EL (cell line): ENCODE measurements at regions not wholly inside any gene's neighbourhood (a gene's known extent, or its start where the extent isn't known, plus 50 kb on each side); places are given as distances from the start of the nearest gene placed in this dataset.
"Not testable (repeated sequence)": the region's sequence is repeated elsewhere in the genome, so short reads cannot be mapped to it uniquely, and the experiment has no call there.

Experiments used
- DNase-seq: peaks from one replicate; pipeline ENCODE4 v3.0.0-alpha.2; 2016

- not testable (repeated sequence) for DNase-seq
These were observed 86.8 kb upstream of the ALDH3B2 start for GRCh38 chr11:67761211-67761610.

GRCh38 chr11:67759321-67759720 lies 84.9 kb upstream of the ALDH3B2 start:
- not testable (repeated sequence) for DNase-seq

DNA sequence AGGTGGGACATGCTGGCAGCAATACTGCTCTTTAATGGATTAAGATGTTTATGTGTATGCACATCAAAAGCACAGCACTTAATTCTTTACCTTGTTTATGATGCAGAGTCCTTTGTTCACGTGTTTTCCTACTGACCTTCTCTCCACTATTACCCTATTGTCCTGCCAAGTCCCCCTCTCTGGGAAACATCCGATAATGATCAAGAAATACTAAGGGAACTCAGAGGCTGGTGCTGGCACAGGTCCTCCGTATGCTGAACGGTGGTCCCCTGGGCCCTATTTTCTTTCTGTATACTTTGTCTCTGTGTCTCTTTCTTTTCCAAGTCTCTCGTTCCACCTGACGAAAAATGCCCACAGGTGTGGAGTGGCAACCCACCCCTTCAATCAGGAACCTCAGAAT lies 84.0 kb upstream of the ALDH3B2 start:
- DNase-seq, result not testable (repeated sequence)

DNA sequence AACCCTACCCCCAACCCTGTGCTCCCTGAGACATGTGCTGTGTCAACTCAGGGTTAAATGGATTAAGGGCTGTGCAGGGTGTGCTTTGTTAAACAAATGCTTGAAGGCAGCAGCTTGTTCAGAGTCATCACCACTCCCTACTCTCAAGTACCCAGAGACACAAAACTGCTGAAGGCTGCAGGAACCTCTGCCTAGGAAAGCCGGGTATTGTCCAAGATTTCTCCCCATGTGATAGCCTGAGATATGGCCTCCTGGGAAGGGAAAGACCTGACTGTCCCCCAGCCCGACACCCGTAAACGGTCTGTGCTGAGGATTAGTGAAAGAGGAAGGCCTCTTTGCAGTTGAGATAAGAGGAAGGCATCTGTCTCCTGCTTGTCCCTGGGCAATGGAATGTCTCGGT lies 83.6 kb upstream of the ALDH3B2 start:
- DNase-seq, result not testable (repeated sequence)

GRCh38 chr11:67753820-67754219 lies 79.4 kb upstream of the ALDH3B2 start:
- DNase-seq, result not testable (repeated sequence)

DNA sequence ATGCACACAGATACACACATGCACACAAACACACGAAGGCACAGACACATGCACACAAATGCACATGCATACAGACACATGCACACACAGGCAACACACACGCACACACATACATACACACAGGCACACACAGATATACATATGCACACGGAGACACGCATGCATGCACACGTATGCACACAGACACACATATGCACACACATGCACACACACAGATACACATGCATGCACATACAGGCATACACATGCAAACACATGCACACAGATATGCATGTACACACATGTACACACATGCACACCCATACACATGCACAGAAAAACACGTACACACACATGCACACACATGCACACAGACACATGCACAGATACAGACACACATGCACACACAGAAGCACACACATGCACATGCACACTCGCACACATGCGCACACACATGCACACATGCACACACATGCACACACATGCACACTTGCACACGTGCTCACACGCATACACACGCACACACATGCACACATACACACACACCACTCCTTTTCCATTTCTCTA lies 70.8 kb upstream of the ALDH3B2 start:
- no peak for DNase-seq

DNA sequence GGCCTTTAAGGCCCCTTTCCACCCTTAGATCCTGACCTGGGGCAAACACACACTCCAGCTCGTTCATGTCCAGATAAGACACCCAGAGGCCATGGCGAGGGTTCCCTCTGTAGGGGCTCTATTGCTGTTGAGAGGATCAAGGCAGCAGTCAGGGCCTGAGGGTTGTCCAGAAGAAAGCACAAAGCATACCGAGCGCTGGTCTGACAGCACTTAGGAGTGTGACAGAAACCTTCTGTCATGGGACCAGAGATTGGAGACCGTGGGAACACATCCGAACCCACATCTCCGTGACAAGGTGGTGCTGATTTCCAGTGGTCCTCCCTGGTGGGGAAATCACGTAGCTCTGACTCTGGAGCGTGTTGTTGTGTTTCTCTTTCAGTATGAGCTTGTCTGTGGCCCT lies 69.8 kb upstream of the ALDH3B2 start:
- DNase-seq, result not testable (repeated sequence)

DNA sequence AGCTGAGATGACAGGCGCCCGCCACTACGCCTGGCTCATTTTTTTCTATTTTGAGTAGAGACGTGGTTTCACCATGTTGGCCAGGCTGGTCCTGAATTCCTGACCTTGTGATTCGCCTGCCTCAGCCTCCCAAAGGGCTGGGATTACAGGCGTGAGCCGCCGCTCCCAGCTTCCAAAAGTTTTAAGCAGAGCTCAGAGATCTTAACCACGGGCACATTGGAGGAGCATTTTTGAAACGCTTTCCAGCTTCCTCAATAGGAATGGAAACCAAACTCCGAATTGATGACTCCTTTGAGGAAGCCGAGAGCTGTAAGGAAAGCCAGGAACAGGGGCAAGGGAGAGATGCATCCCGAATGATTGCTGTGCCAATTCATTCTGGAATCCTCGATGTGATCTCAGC lies 63.8 kb upstream of the ALDH3B2 start:
- DNase-seq, result not testable (repeated sequence)

GRCh38 chr11:67737562-67738080 lies 63.2 kb upstream of the ALDH3B2 start:
- DNase-seq, result not testable (repeated sequence)

DNA sequence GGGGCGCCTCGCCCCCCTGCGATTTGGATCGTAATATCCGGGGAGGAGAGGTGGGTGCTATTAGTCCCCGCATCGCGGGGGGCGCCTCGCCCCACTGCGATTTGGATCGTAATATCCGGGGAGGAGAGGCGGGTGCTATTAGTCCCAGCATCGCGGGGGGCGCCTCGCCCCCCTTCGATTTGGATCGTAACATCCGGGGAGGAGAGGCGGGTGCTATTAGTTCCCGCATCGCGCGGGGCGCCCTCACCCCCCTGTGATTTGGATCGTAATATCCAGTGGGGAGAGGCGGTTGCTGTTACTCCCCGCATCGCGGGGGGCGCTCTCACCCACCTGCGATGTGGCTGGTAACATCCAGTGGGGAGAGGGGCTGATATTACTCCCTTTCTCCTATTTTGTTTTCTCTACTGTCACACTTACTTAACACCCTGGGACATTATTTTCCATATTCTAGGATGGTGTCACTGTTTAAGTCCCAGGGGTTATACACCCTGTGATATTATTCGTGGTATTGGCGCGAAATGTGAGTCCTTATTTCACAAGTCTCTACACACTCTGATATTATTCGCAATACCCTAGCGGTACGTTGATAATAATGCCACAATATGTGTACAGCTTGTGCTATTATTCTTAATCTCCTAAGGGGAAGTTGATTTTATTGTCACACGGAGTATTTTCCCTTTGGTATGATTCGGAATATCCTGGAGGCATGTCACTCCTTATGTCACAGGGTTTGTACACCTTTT lies 57.8 kb upstream of the ALDH3B2 start:
- DNase-seq, result peak; percentile 1

- no peak for DNase-seq
These were observed 57.2 kb upstream of the ALDH3B2 start for GRCh38 chr11:67731583-67731982.

DNA sequence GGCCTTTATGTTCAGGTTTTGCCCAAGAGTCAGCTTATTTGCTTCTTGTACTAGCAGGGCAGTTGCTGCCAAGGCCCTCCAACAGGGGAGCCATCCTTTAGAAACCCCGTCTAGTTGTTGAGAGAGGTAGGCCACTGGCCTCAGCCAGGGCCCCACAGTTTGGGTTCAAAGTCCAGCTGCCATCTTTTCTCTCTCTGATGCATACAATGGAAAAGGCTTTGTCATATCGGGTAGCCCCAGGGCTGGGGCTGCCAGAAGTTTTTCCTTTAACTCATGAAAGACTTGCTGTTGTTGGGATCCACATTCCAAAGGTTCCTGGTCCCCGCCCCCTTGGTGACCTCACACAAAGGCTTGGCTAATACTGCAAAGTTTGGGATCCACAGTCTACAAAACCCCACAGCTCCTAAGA lies 53.7 kb upstream of the ALDH3B2 start:
- DNase-seq, result peak; percentile 21

- DNase-seq, result not testable (repeated sequence)
These were observed 52.9 kb upstream of the ALDH3B2 start for GRCh38 chr11:67727066-67728040.
